ENCODE measurements at regions not wholly inside any gene's neighbourhood (a gene's known extent, or its start where the extent isn't known, plus 50 kb on each side); places are given as distances from the start of the nearest gene placed in this dataset.
A peak's percentile ranks its signal among the peaks of the same experiment; 100 is the strongest.

DNA sequence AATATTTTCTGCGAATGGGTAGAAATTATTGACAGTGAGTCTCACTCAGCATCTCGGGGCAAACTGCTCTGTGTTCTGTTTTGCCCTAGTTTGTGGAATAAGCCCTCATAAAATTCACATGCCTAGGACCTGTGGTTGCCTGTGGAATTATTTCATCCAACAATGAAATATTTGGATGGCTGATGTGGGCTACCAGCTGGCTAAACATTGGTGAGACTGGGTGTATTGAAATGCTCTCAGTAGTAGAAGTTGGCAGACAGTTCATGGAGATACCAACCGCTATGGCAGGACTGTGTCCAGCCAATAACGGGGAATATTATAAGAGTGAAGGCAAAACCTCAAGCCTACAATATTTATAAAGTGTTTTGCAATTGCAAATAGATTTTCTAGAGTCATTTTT is 344.1 kb upstream of the RPS23 start:
- Histone ChIP-seq H3K27me3 (replicated peaks; ENCODE audit: control insufficient read depth, insufficient read depth, low read length) (no peaks in the 10 kb centered on the region), H3K4me3 (ENCODE audit: low read length) (no peak overlapping the region), H3K36me3 (ENCODE audit: control insufficient read depth, insufficient read depth, low read length, severe bottlenecking) (no peaks in the 10 kb centered on the region), H3K9ac (ENCODE audit: low read length) (no peak overlapping the region), H3K9me3 (ENCODE audit: control insufficient read depth, low read length) (peaks cover 7% of the 10 kb centered on the region), H3K4me1 (ENCODE audit: control insufficient read depth, insufficient read depth, low read length) (peaks cover 15% of the 10 kb centered on the region)
- no peak for DNase-seq (ENCODE audit: low read depth)

- peaks cover 15% of the 10 kb centered on the region for H3K4me1 ChIP-seq (ENCODE audit: control insufficient read depth, insufficient read depth, low read length)
- no peak overlapping the region for H3K9ac ChIP-seq (ENCODE audit: low read length)
- peak; percentile 19 for DNase-seq (ENCODE audit: low read depth)
- H3K27me3 ChIP-seq (replicated peaks; ENCODE audit: control insufficient read depth, insufficient read depth, low read length) = no peaks in the 10 kb centered on the region
- H3K36me3 ChIP-seq (ENCODE audit: control insufficient read depth, insufficient read depth, low read length, severe bottlenecking) = no peaks in the 10 kb centered on the region
- peak overlapping the region; percentile 2 for H3K4me3 ChIP-seq (ENCODE audit: low read length)
- peaks cover 7% of the 10 kb centered on the region for H3K9me3 ChIP-seq (ENCODE audit: control insufficient read depth, low read length)
Measured at GRCh38 chr5:82620957-82621600, 342.9 kb upstream of the RPS23 start.

- DNase-seq (ENCODE audit: low read depth) = no peak
- H3K9ac ChIP-seq (ENCODE audit: low read length) = no peak overlapping the region
- no peaks in the 10 kb centered on the region for H3K27me3 ChIP-seq (replicated peaks; ENCODE audit: control insufficient read depth, insufficient read depth, low read length)
- no peak overlapping the region for H3K4me3 ChIP-seq (ENCODE audit: low read length)
- H3K4me1 ChIP-seq (ENCODE audit: control insufficient read depth, insufficient read depth, low read length) = peaks cover 15% of the 10 kb centered on the region
- no peaks in the 10 kb centered on the region for H3K36me3 ChIP-seq (ENCODE audit: control insufficient read depth, insufficient read depth, low read length, severe bottlenecking)
- H3K9me3 ChIP-seq (ENCODE audit: control insufficient read depth, low read length) = peaks cover 7% of the 10 kb centered on the region
Measured at GRCh38 chr5:82619097-82619496, 340.9 kb upstream of the RPS23 start.

DNA sequence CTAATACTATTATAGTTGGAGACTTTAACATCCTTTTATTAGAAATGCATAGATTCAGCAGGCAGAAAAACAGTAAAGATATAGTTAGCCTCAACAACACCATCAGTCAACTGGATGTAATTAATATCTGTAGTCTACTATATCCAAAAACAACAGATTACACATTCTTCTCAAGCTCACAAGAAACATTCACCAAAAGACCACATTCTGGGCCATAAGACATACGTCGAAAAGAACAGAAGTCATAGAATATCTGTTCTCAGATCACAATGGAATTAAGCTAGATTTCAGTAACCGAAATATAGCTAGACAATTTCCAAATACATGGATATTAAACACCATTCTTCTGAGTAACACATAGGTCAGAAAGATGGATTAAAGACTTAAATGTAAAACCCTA is 336.6 kb upstream of the RPS23 start:
- Histone ChIP-seq H3K9me3 (ENCODE audit: control insufficient read depth, low read length) (peaks cover 13% of the 10 kb centered on the region), H3K4me3 (ENCODE audit: low read length) (no peak overlapping the region), H3K9ac (ENCODE audit: low read length) (no peak overlapping the region), H3K4me1 (ENCODE audit: control insufficient read depth, insufficient read depth, low read length) (no peaks in the 10 kb centered on the region), H3K27me3 (replicated peaks; ENCODE audit: control insufficient read depth, insufficient read depth, low read length) (no peaks in the 10 kb centered on the region), H3K36me3 (ENCODE audit: control insufficient read depth, insufficient read depth, low read length, severe bottlenecking) (no peaks in the 10 kb centered on the region)
- no peak for DNase-seq (ENCODE audit: low read depth)

GRCh38 chr5:82613891-82614290 is 335.7 kb upstream of the RPS23 start:
- Histone ChIP-seq H3K4me1 (ENCODE audit: control insufficient read depth, insufficient read depth, low read length) (no peaks in the 10 kb centered on the region), H3K4me3 (ENCODE audit: low read length) (no peak overlapping the region), H3K27me3 (replicated peaks; ENCODE audit: control insufficient read depth, insufficient read depth, low read length) (no peaks in the 10 kb centered on the region), H3K9me3 (ENCODE audit: control insufficient read depth, low read length) (peaks cover 9% of the 10 kb centered on the region), H3K9ac (ENCODE audit: low read length) (no peak overlapping the region), H3K36me3 (ENCODE audit: control insufficient read depth, insufficient read depth, low read length, severe bottlenecking) (no peaks in the 10 kb centered on the region)
- no peak for DNase-seq (ENCODE audit: low read depth)

- H3K36me3 ChIP-seq (ENCODE audit: control insufficient read depth, insufficient read depth, low read length, severe bottlenecking) = no peaks in the 10 kb centered on the region
- H3K27me3 ChIP-seq (replicated peaks; ENCODE audit: control insufficient read depth, insufficient read depth, low read length) = no peaks in the 10 kb centered on the region
- peaks cover 14% of the 10 kb centered on the region for H3K9me3 ChIP-seq (ENCODE audit: control insufficient read depth, low read length)
- H3K9ac ChIP-seq (ENCODE audit: low read length) = no peak overlapping the region
- no peaks in the 10 kb centered on the region for H3K4me1 ChIP-seq (ENCODE audit: control insufficient read depth, insufficient read depth, low read length)
- DNase-seq (ENCODE audit: low read depth) = no peak
- no peak overlapping the region for H3K4me3 ChIP-seq (ENCODE audit: low read length)
Measured at GRCh38 chr5:82610686-82611085, 332.5 kb upstream of the RPS23 start.

DNA sequence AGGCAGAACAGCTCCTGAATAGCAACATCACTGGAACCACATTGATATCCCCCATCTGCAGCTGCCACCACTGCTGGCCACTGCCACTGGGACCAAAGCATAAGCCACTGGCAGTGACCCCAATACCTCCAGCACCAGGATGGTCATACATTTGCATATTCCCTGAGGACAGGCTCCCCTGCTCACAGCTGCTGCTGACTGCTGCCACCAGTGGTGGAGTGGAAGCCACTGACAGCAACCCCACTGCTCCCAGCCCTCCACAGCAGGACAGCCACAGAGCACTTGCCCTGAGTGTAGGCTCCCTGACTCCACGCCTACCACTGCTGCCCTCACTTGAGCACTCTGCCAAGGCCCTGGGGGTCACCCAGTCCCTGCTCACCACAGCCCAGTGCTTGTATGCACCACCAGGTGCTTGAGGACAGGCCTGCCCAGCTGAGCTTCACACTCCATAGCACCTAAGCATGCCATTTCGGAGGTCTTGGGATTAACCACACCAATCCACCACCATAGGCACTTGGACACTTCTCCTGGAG is 327.4 kb upstream of the RPS23 start:
- H3K27me3 ChIP-seq (replicated peaks; ENCODE audit: control insufficient read depth, insufficient read depth, low read length) = no peaks in the 10 kb centered on the region
- no peak overlapping the region for H3K9ac ChIP-seq (ENCODE audit: low read length)
- H3K4me3 ChIP-seq (ENCODE audit: low read length) = no peak overlapping the region
- no peaks in the 10 kb centered on the region for H3K36me3 ChIP-seq (ENCODE audit: control insufficient read depth, insufficient read depth, low read length, severe bottlenecking)
- H3K9me3 ChIP-seq (ENCODE audit: control insufficient read depth, low read length) = peaks cover 8% of the 10 kb centered on the region
- no peak for DNase-seq (ENCODE audit: low read depth)
- H3K4me1 ChIP-seq (ENCODE audit: control insufficient read depth, insufficient read depth, low read length) = no peaks in the 10 kb centered on the region

GRCh38 chr5:82603033-82603987 is 325.2 kb upstream of the RPS23 start:
- H3K36me3 ChIP-seq (ENCODE audit: control insufficient read depth, insufficient read depth, low read length, severe bottlenecking) = no peaks in the 10 kb centered on the region
- H3K9ac ChIP-seq (ENCODE audit: low read length) = no peak overlapping the region
- DNase-seq (ENCODE audit: low read depth) = no peak
- H3K9me3 ChIP-seq (ENCODE audit: control insufficient read depth, low read length) = peaks cover 6% of the 10 kb centered on the region
- no peaks in the 10 kb centered on the region for H3K27me3 ChIP-seq (replicated peaks; ENCODE audit: control insufficient read depth, insufficient read depth, low read length)
- H3K4me1 ChIP-seq (ENCODE audit: control insufficient read depth, insufficient read depth, low read length) = no peaks in the 10 kb centered on the region
- no peak overlapping the region for H3K4me3 ChIP-seq (ENCODE audit: low read length)

DNA sequence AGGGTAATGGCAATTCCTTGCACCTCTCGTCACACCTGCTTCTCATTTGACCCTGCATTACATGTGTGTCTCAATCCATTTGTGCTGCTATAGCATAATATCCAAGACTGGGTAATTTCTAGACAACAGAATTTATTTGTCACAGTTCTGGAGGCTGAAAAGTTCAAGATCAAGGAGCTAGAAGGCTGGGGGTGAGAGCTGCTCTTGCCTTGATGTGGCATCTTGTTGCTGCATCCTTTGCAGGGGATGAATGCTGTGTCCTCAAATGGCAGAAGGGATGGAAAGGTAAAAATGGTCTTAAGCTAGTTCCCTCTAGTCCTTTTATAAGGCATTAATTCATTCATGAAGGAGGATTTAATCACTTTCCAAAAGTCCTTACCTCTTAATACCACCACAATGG is 323.7 kb upstream of the RPS23 start:
- H3K27me3 ChIP-seq (replicated peaks; ENCODE audit: control insufficient read depth, insufficient read depth, low read length) = no peaks in the 10 kb centered on the region
- no peak overlapping the region for H3K9ac ChIP-seq (ENCODE audit: low read length)
- no peak for DNase-seq (ENCODE audit: low read depth)
- no peaks in the 10 kb centered on the region for H3K36me3 ChIP-seq (ENCODE audit: control insufficient read depth, insufficient read depth, low read length, severe bottlenecking)
- no peaks in the 10 kb centered on the region for H3K4me1 ChIP-seq (ENCODE audit: control insufficient read depth, insufficient read depth, low read length)
- H3K9me3 ChIP-seq (ENCODE audit: control insufficient read depth, low read length) = peaks cover under 1% of the 10 kb centered on the region
- no peak overlapping the region for H3K4me3 ChIP-seq (ENCODE audit: low read length)

DNA sequence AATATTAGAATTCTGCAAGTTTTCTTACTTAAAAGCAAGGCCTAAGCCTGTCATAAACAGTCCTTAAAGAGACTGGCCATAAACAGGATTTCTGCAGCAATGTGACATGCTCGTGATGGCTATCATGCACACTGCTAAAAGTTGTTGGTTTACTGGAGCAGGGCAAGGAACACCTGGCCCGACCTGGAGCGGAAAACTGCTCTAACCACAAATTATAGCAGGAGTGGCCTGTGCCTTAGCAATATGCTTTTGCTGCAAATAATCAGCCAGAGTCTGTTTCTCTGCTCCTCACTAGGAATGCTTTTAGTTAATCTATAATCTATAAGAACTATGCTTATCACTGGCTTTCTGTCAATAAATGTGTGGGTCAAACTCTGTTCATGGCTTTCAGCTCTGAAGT is 322.9 kb upstream of the RPS23 start:
- H3K27me3 ChIP-seq (replicated peaks; ENCODE audit: control insufficient read depth, insufficient read depth, low read length) = no peaks in the 10 kb centered on the region
- DNase-seq (ENCODE audit: low read depth) = no peak
- no peaks in the 10 kb centered on the region for H3K9me3 ChIP-seq (ENCODE audit: control insufficient read depth, low read length)
- H3K4me1 ChIP-seq (ENCODE audit: control insufficient read depth, insufficient read depth, low read length) = no peaks in the 10 kb centered on the region
- H3K4me3 ChIP-seq (ENCODE audit: low read length) = no peak overlapping the region
- no peak overlapping the region for H3K9ac ChIP-seq (ENCODE audit: low read length)
- H3K36me3 ChIP-seq (ENCODE audit: control insufficient read depth, insufficient read depth, low read length, severe bottlenecking) = no peaks in the 10 kb centered on the region

GRCh38 chr5:82599692-82600091 is 321.5 kb upstream of the RPS23 start:
- H3K4me1 ChIP-seq (ENCODE audit: control insufficient read depth, insufficient read depth, low read length) = no peaks in the 10 kb centered on the region
- DNase-seq (ENCODE audit: low read depth) = no peak
- H3K4me3 ChIP-seq (ENCODE audit: low read length) = no peak overlapping the region
- H3K9ac ChIP-seq (ENCODE audit: low read length) = no peak overlapping the region
- H3K36me3 ChIP-seq (ENCODE audit: control insufficient read depth, insufficient read depth, low read length, severe bottlenecking) = no peaks in the 10 kb centered on the region
- H3K27me3 ChIP-seq (replicated peaks; ENCODE audit: control insufficient read depth, insufficient read depth, low read length) = no peaks in the 10 kb centered on the region
- H3K9me3 ChIP-seq (ENCODE audit: control insufficient read depth, low read length) = no peaks in the 10 kb centered on the region
